GM19438 (cell line): ENCODE measurements at regions not wholly inside any gene's neighbourhood (a gene's known extent, or its start where the extent isn't known, plus 50 kb on each side); places are given as distances from the start of the nearest gene placed in this dataset.

Experiments
- ATAC-seq: cut with Tn5 transposase; IDR thresholded peaks from one replicate; pipeline ENCODE4 v1.9.1; 2021; ENCODE audit warnings: low read depth; ENCODE audit not compliant: unreplicated experiment

DNA sequence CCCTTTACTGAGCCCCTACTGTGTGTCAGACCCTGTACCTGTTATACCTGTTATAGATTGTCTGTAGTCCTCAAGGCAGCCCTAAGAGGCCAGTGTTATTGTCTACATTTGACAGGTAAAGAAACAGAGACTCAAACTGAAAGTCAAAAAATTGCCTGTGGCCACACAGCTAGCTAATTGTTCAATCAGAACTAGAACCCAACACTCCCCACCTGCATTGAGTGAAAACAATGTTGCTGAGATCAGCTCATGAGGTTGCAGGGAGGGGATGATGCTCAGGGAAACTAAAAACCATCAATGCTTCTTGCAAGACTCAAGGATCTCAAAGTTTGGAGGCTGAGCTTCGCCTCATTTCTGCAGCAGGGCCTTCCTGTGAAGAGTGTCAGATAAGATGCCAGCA is 109.5 kb upstream of the LMO4 start:
- ATAC-seq = no peak

DNA sequence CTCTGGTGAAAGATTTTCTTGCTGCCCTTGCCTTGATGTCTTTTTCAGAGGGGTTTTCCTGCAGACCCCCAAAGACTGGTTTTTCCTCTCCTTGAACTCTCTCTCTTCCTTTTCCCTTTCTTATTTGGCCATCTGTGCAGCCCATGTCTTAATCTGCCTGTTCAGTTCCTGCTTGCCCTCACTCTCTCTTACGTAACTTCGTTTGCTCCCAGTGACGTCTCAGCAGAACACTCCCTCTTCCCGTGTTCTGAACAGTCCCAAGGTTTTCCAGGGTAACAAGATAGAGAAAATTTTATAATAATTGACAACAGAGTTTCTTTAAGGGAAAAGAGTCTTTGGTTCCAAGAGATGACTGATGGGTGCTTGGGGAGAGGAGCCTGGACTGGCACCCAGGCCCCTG is 109.1 kb upstream of the LMO4 start:
- ATAC-seq = no peak

DNA sequence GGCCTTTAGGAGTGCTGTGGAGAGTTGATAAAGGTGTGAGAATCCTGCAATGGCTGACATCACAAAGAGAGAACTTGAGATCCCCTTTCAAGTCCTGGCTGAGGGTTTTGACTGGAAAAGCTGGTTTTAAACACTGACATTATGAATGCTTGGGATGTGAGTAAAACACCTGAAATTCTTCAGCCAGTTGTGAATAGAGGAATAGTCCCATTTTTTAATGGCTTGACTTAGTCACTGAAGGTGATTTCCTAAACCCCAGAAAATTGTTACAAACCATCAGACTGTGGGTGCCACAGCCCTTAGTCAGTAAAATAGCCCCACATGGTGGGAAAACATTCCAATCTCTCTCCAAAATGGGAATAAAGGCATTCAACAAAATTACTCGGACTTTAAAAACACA is 107.7 kb upstream of the LMO4 start:
- no peak for ATAC-seq

DNA sequence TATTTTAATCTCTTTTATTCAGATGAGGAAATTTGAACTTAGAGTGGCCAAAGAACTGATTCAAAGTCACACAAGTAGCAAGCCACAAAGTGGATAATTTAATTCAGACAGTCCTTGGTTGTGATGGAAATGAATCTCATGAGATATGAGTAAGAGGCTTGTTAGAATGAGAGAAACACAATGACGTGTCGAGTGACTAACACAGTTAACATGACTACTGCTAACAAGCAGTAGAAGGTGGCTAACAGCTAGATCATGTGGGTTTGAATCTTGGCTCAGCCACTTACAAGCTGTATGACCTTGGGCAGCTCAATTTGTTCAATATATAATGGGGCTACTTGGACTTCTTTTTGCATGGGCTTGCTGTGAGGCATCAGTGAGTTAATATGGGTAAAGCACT is 104.5 kb upstream of the LMO4 start:
- ATAC-seq = no peak

DNA sequence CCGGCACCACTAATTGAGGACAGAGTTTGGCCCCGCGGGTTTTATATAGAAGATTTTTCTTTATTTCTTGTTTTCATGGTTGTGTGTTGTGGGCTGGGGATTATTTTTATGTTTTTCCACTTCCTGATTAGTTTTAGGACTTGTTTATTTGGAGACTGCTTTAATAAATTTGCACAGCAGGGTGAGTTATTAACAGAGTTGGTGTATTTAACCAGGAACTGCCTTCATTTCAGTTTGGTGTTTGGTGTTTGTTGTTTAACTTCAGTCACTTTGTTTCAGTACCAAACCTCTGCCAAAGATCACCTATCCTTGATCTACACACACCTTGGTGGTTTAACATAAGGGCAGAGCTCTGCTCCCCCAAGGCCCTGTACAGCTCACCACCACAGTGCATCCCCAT is 103.5 kb upstream of the LMO4 start:
- no peak for ATAC-seq

DNA sequence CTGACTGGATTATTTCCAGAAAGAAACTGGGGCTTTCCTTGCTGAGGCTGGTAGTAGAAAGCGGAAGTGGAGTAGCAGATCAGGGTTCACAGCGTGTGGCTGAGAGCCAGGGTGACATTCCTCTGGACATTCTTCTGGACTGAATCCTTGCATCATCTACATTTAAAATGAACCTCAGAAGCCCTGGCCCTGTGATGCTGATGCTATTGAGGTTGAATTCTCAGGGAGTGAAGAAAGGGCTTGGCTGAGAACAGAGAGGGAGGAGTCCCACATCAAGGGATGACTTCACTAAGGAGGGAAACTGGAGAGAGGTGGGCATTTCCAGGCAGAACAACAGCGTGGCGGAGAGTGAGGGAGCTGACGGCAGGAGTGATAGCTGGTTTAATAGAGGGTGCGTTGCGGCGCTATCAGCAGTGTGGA is 102.3 kb upstream of the LMO4 start:
- ATAC-seq = peak; percentile 62

DNA sequence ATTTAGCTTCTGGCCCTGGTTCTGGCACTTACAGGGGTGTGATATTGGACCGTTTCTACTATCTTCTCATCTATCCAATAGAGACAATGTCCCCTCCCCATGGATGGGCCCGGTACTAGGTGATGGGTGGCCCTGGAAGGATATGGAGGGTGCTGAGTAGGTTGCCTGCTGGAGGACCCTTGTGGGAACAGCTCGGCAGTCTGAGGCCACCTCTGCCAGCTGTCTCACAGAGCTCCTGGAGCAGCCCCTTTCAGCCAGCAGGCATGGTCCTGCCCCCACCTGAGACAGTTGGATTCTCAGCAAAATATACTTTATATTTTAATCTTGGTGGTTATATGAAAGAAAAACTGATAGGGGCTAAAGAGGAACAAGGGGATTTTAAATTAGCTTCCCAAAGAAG is 101.0 kb upstream of the LMO4 start:
- no peak for ATAC-seq

DNA sequence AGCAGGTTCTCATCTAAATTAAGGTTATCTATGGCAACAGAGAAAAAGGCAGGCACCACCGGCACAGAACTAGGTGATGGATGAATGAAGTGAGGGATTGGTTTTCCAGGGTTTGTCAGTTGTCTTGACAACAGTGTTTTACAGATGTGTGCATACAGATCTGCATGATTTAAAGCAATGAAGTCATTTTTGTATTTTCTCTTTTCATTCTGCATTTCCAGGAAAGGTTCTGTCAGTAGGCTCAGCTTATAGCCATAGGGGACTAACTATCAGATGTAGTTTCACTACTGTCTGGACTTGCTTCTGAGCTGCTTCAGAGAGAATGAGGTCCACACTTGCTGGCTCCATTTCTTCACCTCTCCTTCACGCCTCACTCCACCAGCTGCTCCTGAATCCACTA is 98.2 kb upstream of the LMO4 start:
- no peak for ATAC-seq

DNA sequence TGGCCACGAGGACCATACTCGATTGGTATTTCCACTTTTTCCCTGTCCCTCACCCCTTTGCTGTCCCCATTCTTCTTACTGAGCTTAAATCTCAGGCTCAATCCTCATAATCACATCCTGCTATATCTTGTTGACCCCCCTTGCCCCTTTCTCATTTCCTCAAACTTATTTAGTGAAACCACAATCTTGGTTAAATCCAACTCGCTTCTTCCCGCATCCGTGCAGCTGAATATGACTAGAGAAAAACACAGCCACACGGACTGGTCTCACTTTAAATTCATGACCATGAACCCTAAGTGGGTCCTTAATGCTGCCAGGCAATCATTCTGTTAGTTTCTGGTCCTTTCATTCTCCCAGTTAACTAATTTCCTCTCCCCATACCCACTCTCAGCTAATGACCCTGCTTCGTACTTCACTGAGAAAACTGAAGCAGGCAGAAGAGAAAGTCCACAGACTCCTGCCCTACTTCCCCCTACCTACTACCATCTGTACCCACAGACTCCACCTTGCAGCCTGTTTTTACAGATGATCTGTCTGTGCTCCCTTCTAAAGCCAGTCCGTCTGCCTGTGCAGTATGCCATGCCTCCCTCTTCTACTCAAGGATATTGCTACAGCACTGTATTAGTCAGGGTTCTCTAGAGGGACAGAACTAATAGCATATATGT is 96.8 kb upstream of the LMO4 start:
- ATAC-seq = no peak

DNA sequence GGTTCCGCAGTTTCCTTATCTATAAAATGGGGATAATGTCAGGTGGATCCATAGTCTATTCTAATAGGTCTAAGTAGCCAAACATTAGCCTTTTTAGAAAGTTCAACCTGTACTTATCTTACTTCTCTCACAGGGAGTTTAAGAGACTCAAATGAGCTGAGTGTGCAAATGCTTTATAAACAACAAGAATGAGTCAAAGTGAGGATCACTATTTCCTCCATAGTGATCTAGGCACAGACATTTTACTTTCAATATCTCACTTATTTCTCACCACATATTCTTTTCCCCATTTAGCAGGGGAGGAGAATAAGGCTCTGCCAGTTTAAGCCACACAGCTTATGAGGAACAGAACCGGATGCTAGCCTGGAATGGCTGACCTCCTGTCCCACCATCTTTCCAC is 92.1 kb upstream of the LMO4 start:
- ATAC-seq = no peak

DNA sequence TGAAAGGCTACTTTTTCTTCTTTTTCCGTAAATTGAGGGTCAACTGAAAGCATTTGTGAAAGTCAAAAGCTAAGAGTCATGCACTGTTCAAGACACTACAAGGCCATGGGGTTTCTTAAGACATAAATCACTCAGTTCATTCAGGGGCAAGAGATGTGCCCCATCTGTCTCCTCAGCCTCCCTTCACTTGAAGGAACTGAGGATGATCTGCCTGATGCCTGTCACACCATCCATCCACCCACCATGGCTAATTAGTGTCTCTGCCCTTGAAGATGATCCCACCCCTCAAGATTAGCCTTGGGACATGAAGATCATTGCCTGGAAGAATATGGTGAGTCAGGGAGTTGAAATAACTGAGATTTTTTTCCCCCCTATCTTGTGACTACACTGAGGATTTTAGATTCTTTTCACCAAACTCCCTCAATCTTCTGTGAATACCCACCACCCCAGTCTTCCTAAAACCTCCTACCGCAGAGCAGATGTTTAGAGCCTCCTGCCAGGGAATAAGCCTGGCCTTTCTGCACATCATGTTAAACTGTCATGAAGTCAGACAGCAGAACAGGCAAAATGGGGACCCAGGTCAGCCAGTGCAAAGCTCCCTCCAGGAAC is 88.6 kb upstream of the LMO4 start:
- ATAC-seq = no peak

DNA sequence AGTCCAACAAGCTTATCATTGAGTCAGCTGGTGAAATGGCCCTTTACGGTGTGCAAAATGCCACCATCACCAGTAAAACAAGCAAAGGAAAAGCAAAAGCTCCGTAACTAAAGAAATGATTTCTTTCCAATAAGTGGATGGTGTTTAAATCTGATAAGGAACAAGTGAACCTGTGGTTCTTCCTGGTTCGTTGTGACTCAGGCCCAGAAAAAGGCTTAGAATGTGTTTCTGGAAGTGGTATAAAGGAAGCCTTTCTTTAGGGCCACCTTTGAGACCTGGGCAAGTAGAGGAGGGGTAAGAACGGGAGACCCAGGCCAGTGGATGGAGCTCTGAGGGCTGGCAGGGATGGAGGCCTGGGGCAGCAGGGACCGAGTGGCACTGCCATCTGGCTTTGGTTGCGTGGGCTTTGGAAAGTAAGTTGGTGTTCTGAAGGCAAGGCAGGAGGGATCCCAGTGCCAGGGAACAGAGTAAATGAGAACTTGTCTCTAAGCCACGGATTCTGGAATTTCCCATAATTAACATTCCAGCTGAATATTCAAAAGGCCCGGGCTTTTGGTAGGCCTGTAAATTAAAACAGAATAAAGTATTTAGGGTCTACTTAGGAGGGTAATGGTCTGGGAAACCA is 87.9 kb upstream of the LMO4 start:
- no peak for ATAC-seq

DNA sequence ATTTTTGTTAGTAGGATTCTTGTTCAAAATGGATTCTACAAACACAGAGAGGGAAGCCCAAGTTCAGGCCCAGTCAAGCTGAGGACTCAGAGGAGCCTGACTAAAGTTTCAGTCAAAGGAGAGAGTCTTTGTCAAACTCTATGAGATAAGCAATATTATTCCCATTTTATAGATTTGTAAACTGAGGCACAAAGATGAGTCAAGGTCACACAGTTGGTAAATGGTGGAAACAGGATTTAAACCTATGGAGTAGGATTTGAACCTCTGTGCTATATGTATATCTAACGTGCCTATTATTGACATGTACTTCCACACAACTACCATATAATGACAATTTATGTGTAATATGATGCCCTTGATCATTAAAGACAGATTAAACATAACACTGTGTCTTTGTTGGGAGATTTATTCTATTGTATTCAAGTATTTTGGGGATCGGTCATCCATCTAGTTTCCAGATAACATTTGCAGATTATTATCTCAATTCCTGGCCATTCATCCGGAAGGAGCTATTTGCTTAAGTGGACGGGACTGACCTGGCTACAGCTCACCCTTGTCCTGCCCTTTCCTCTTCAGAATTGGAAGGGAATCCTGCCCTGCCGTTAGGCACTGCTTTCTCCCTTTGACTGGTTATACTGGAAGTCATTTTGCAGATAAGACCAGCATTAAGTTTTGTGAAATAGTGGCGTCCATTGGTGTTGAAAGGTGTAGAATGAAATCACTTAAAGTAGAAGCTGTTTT is 86.1 kb upstream of the LMO4 start:
- ATAC-seq = no peak

DNA sequence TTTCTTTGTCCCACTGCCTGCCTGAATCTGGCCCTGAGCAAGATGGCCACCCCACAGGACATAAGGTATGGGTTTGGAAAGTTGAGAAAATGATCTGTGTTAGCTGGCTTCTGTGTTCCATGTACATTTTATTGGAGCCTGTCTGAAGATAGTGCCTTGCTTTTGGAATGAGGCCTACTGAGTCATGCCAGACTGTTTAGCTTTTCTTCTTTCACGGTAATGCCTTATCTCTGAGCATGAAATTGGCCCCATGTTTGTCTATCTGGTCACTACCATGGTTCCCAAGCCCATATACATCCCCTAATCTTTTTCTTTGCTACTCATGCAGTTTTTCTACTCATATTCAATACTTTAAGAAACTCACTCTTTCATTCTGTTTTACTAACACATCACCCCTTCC is 85.1 kb upstream of the LMO4 start:
- ATAC-seq = no peak

DNA sequence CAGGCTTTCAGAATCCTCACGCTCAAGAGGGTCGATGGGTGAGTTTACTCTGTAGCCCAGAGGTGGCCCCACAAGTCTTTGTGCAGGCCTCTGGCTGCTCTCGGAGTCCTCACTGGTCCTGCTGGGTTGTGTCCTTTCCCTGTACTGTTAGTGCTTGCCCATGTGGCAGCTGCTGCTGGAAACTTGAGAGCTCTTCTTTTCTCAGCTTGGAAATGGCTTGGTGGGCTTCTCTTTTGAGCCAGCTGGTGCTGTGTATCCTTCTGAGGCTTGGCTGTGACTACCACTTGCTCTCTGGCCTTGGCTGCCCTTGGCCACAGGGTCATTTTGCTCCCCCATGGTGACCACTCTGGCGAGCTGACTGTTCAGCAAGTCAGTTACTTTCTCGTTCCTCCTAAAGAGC is 82.2 kb upstream of the LMO4 start:
- ATAC-seq = no peak

DNA sequence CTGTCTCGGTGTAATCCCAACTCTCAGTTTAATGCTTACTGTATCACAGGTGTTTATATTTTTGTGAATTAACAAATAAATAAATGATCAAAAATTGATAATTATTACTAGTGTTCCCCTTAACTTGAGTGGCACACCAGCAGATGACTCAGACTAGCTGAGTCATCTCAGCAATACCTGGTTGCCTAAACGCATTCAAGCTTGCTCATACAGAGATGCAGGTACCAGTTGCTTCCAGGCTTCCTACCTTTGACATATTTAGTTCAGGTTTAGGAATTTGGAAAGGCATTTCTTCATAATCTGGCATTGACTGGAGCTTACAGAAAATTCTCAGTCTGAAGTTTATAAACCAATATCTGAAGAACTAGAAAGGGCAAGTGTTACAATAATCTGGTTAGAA is 78.9 kb upstream of the LMO4 start:
- no peak for ATAC-seq

DNA sequence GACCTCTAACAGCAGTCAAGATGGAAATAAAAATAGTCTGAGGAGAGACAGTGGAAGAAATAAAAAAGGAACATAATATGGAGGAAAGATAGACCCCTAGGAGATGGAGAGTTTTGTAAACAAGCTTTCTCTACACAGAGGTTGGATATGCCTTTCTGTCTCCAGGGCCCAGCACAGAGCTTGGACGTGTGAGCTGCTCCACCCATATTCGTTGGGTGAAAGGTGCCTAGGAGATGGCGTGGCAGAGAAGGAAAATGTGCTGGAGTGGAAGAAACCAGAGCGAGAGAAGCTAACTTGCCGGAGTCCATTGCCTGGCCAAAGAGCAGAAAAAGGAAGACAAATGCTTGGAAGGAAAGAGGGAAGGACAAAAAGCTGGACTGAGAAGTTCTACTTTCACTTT is 78.3 kb upstream of the LMO4 start:
- ATAC-seq = no peak

DNA sequence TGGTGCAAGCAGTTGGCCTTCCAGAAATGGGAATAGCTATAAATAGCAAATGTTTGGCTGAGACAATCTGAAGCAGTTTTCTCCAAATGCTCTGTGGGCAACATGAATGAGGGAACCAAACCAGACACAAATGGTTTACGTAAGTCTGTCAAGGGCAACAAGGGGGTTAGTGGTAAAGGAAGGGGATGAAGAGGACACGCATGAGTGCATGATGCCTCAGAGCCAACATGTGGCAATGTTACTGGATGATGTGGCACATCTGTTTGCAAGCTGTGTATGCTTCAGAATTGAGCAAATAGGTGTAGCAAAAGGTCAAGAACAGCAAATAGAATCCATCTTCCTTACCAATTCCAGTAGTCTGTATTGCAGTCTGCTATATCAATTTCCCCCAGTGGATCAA is 76.3 kb upstream of the LMO4 start:
- ATAC-seq = no peak

DNA sequence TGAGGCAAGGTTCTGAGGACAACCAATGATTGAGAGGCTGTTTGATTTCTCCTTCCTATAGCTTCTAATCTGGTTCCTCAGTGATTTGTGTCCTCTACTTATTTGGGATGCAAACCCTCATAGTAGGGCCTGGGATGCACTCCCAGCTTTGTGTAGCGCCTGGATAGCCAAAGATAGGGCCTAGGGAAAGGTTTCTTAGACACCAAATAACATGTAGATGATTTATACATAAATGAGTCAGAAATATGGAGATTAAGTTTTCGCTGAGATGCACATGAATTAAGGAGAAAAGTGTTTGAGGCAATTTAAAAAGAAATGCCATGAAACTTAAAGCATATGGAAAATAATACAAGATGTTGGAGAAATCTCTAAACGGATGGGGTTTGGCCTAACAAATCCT is 66.0 kb upstream of the LMO4 start:
- no peak for ATAC-seq

DNA sequence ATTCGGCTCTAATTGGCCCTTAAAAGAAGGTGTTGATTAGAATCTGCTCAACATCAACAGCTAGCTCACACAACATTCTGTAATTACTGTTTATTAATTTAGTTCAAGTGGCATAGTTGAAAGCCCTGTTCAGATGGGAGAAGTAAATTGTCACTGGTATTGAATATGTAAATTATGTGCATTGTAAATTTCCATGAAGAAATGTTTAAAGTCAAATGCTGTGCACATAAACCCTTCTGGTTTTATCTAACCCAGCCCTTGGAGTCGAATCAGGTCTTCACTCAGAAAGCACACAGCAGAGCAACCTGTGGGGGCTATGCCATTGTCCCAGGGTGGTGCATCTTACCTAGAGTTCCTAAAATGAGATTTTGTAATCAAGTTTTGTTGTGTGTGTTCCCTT is 65.4 kb upstream of the LMO4 start:
- ATAC-seq = no peak

DNA sequence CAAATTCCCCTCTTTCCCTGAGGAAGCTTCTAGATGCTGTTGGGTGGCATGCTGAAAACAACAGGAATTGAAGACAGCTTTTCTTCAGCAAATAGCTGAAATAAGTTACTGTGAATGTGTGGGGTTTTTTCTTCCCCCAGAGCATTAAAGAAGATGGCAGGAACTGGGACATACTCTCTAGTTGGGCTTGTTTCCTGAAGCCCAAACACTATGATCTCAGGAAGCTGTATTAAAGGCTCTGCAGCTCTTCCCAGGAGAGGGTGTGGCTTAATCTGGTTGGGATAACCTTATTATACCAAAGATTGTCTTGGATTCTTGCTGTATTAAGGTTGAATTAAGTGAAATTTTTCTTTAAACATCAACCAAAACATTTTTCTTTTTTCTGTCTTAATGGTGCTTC is 64.9 kb upstream of the LMO4 start:
- ATAC-seq = no peak

DNA sequence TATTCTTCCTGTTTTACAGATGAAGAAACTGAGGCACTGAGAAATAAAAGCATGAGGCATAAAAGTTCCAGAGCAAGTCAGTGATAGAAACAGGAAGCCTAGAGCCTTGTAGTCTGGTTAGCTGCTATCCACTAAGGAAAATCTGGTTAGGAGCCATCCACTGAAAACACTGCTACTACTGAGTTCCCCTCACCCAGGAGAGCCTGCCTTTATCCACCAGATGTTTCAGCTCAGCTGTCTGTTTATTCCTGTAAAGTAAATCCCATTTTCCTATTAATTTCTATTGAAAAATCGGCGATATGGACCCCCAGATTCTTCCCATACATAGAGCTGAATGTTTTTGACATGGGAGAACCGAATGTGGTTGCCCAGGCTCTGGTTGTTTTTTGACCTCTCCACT is 63.7 kb upstream of the LMO4 start:
- no peak for ATAC-seq
